IMR-90 (cell line): ENCODE measurements at regions not wholly inside any gene's neighbourhood (a gene's known extent, or its start where the extent isn't known, plus 50 kb on each side); places are given as distances from the start of the nearest gene placed in this dataset.

Source experiments
- BHLHE40 ChIP-seq: fragments of 150-350 bp; IDR thresholded peaks from 2 replicates; pipeline ENCODE4 v1.6.1; 2016; ENCODE audit warnings: mild to moderate bottlenecking, low read depth, low read length
- CEBPB ChIP-seq: IDR thresholded peaks from 2 replicates; pipeline ENCODE4 v1.6.1; 2012; ENCODE audit warnings: low read depth, low read length, improper control_type of control experiment
- CTCF ChIP-seq: conservative IDR thresholded peaks from 2 replicates; pipeline ENCODE4 v1.5.1; 2012; ENCODE audit warnings: mild to moderate bottlenecking, low read depth, low read length, improper control_type of control experiment
- ELK1 ChIP-seq: fragments of 150-350 bp; IDR thresholded peaks from 2 replicates; pipeline ENCODE4 v1.6.1; 2016; ENCODE audit warnings: low read depth, mild to moderate bottlenecking, low read length, moderate library complexity, borderline replicate concordance
- FOS ChIP-seq: fragments of 150-350 bp; IDR thresholded peaks from 2 replicates; pipeline ENCODE4 v1.6.1; 2016; ENCODE audit warnings: low read depth, low read length
- MAFK ChIP-seq: IDR thresholded peaks from 2 replicates; pipeline ENCODE4 v1.6.1; 2012; ENCODE audit warnings: low read depth, low read length, improper control_type of control experiment
- MXI1 ChIP-seq: IDR thresholded peaks from 2 replicates; pipeline ENCODE4 v1.6.1; 2012; ENCODE audit warnings: low read depth, mild to moderate bottlenecking, low read length, moderate library complexity, borderline replicate concordance
- POLR2A ChIP-seq: IDR thresholded peaks from 2 replicates; pipeline ENCODE4 v1.6.1; 2012; ENCODE audit warnings: mild to moderate bottlenecking, low read depth, low read length
- RAD21 ChIP-seq: IDR thresholded peaks from 2 replicates; pipeline ENCODE4 v1.6.1; 2012; ENCODE audit warnings: low read length, improper control_type of control experiment
- RCOR1 ChIP-seq: IDR thresholded peaks from 2 replicates; pipeline ENCODE4 v1.6.1; 2012; ENCODE audit warnings: mild to moderate bottlenecking, low read length, improper control_type of control experiment; ENCODE audit not compliant: insufficient replicate concordance
- RFX5 ChIP-seq: IDR thresholded peaks from 2 replicates; pipeline ENCODE4 v1.8.0; 2012; ENCODE audit warnings: low read depth, mild to moderate bottlenecking, low read length, moderate library complexity
- USF2 ChIP-seq: fragments of 150-350 bp; IDR thresholded peaks from 2 replicates; pipeline ENCODE4 v1.6.1; 2017; ENCODE audit warnings: mild to moderate bottlenecking, antibody characterized with exemption, low read length, low read depth

GRCh38 chr21:28513428-28513827 lies 479.2 kb downstream of the LTN1 start:
- TF ChIP-seq MAFK, result no peak
- TF ChIP-seq CTCF, result no peak
- no peak for TF ChIP-seq RFX5
- no peak for TF ChIP-seq USF2
- TF ChIP-seq FOS, result no peak
- no peak for TF ChIP-seq CEBPB
- TF ChIP-seq ELK1, result no peak
- TF ChIP-seq POLR2A, result no peak
- TF ChIP-seq MXI1, result no peak
- TF ChIP-seq BHLHE40, result no peak
- no peak for TF ChIP-seq RAD21
- no peak for TF ChIP-seq RCOR1
